SW 1271 (cell line): ENCODE measurements at regions not wholly inside any gene's neighbourhood (a gene's known extent, or its start where the extent isn't known, plus 50 kb on each side); places are given as distances from the start of the nearest gene placed in this dataset.

Experiments
- DNase-seq, 2 experiments: peaks; one replicate each; lab custom pipeline; 2025; lab: John Stamatoyannopoulos, UW

GRCh38 chr4:187181054-187181453 lies 457.4 kb upstream of the FAT1 start:
- no peak for DNase-seq

- no peak for DNase-seq
Measured at GRCh38 chr4:187183346-187183745, 459.7 kb upstream of the FAT1 start.

GRCh38 chr4:187183826-187184225 lies 460.2 kb upstream of the FAT1 start:
- DNase-seq = no peak

GRCh38 chr4:187184508-187184907 lies 460.9 kb upstream of the FAT1 start:
- no peak for DNase-seq

GRCh38 chr4:187188118-187188517 lies 464.5 kb upstream of the FAT1 start:
- DNase-seq = no peak

GRCh38 chr4:187188741-187189140 lies 465.1 kb upstream of the FAT1 start:
- DNase-seq = no peak

- DNase-seq = no peak
Measured at GRCh38 chr4:187190390-187190789, 466.7 kb upstream of the FAT1 start.

GRCh38 chr4:187191676-187192075 lies 468.0 kb upstream of the FAT1 start:
- DNase-seq = no peak

GRCh38 chr4:187192266-187192665 lies 468.6 kb upstream of the FAT1 start:
- no peak for DNase-seq

- DNase-seq = no peak
Measured at GRCh38 chr4:187193141-187193540, 469.5 kb upstream of the FAT1 start.

- DNase-seq = no peak
Measured at GRCh38 chr4:187204389-187204918, 480.8 kb upstream of the FAT1 start.

GRCh38 chr4:187207931-187208330 lies 484.3 kb upstream of the FAT1 start:
- no peak for DNase-seq

GRCh38 chr4:187208651-187209050 lies 485.0 kb upstream of the FAT1 start:
- DNase-seq = no peak

GRCh38 chr4:187209921-187210613 lies 486.4 kb upstream of the FAT1 start:
- no peak for DNase-seq

- DNase-seq = no peak
Measured at GRCh38 chr4:187212446-187213080, 488.9 kb upstream of the FAT1 start.

GRCh38 chr4:187215438-187215837 lies 491.8 kb upstream of the FAT1 start:
- no peak for DNase-seq

GRCh38 chr4:187218705-187219245 lies 495.1 kb upstream of the FAT1 start:
- no peak for DNase-seq

- no peak for DNase-seq
Measured at GRCh38 chr4:187224560-187224959, 500.9 kb upstream of the FAT1 start.

GRCh38 chr4:187227907-187228704 lies 504.4 kb upstream of the FAT1 start:
- DNase-seq = no peak

- DNase-seq = no peak
Measured at GRCh38 chr4:187232196-187232595, 508.5 kb upstream of the FAT1 start.

GRCh38 chr4:187232796-187233195 lies 509.1 kb upstream of the FAT1 start:
- no peak for DNase-seq

GRCh38 chr4:187235456-187236170 lies 512.0 kb upstream of the FAT1 start:
- no peak for DNase-seq
